SK-N-MC (cell line): ENCODE measurements at regions not wholly inside any gene's neighbourhood (a gene's known extent, or its start where the extent isn't known, plus 50 kb on each side); places are given as distances from the start of the nearest gene placed in this dataset.

Source experiments
- EZH2 ChIP-seq: fragments of 200-600 bp; sonication (generic); IDR thresholded peaks from one replicate; pipeline ENCODE4 v1.6.1; 2017; ENCODE audit warnings: antibody characterized with exemption
- POLR2AphosphoS5 ChIP-seq: IDR thresholded peaks from 2 replicates; pipeline ENCODE4 v1.6.1; 2012; ENCODE audit warnings: mild to moderate bottlenecking, low read depth, low read length, borderline replicate concordance

DNA sequence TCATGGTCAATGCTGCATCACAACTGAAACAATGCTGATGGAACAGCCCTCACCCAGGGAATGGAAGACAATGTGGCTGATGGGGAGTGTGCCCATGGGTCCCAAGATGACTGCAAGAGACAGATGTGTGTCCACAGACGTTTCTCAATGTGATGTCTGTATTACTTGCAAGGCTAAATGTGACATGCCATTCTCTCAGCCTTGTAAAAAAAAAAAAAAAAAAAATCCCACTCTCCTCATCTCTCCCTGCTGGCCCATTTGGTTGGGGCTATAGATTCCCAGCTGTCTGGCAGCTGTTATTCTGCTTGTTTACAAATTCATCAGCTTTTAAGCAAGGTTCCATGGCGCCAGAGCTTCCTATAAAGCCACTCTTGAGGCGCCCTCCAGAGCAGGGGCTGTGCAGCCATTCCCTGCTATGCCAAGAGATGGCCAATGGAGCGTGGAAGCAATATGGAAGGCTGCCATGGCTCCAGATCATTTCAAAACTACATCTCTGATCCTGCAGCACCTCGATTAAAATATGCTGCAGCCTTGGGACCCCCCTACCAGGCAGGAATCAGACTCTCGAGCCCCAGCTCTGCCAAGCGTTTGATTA lies 294.8 kb downstream of the FOXO1 start:
- TF ChIP-seq EZH2 (no peak), POLR2AphosphoS5 (no peak)
